ENCODE measurements at regions not wholly inside any gene's neighbourhood (a gene's known extent, or its start where the extent isn't known, plus 50 kb on each side); places are given as distances from the start of the nearest gene placed in this dataset.

DNA sequence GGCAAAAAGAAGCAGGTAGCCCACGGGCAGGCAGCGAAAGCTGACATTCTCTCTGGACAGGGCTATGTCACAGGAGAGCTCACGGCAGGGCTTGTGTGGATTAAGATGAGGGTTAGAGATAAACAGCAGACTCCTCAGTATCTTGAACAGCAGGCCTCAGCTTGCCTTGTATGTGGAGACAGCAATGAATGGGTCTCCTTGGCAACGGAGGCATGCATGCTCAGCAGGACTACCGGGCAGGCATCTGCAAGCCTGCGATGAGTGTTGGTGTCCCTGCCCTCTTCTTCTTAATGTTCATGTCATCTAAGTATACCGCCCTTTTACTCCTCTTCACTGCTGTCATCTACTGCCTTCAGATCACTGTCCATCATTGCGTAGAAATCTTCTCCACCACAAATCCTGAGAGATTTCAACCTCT, 81.9 kb upstream of the C1GALT1 start:
- TF ChIP-seq CTCF (conservative IDR thresholded peaks at IDR 0.05 in 1 of 2, IDR thresholded peaks at IDR 0.05 in 1 of 2; ENCODE audit: low read depth in 1 of 2, low read length in 2 of 2) (no peak), EZH2 (IDR thresholded peaks at IDR 0.05; ENCODE audit: low read length, missing control alignments) (no peak)

Measured in fibroblast of lung (primary cell).